Neutrophil (primary cell): ENCODE measurements at regions not wholly inside any gene's neighbourhood (a gene's known extent, or its start where the extent isn't known, plus 50 kb on each side); places are given as distances from the start of the nearest gene placed in this dataset.

ENCODE experiments used
- H3K27ac ChIP-seq: fragments of 200-600 bp; sonication (generic); 2 replicates; pipeline ENCODE4 v1.5.1; 2016; ENCODE audit warnings: mild to moderate bottlenecking, moderate library complexity
- H3K27me3 ChIP-seq: fragments of 200-600 bp; sonication (generic); 2 replicates; pipeline ENCODE4 v1.6.0; 2016; ENCODE audit warnings: mild to moderate bottlenecking
- H3K36me3 ChIP-seq: fragments of 200-600 bp; sonication (generic); 2 replicates; pipeline ENCODE4 v1.5.1; 2017
- H3K4me1 ChIP-seq, 2 experiments: fragments of 200-600 bp in 1 of 2; sonication (generic) in 1 of 2; 1 replicate in 1 of 2; 2 replicates in 1 of 2; pipeline versions ENCODE4 v1.5.1 to v1.6.1; 2013 to 2016; ENCODE audit warnings: low read depth in 1 of 2, low read length in 1 of 2, mild to moderate bottlenecking in 1 of 2, moderate library complexity in 1 of 2; ENCODE audit not compliant: control insufficient read depth in 1 of 2, insufficient read depth in 1 of 2
- H3K4me3 ChIP-seq, 2 experiments: fragments of 200-600 bp in 1 of 2; sonication (generic) in 1 of 2; 1 replicate in 1 of 2; 2 replicates in 1 of 2; pipeline ENCODE4 v1.5.1; 2013 to 2016; ENCODE audit warnings: low read depth in 1 of 2, low read length in 1 of 2, mild to moderate bottlenecking in 1 of 2, moderate library complexity in 1 of 2
- H3K9me3 ChIP-seq: fragments of 200-600 bp; sonication (generic); 2 replicates; pipeline ENCODE4 v1.5.1; 2016
- CTCF ChIP-seq: fragments of 200-600 bp; sonication (generic); IDR thresholded peaks from 2 replicates; pipeline ENCODE4 v1.5.1; 2016; ENCODE audit warnings: antibody characterized with exemption

- Histone ChIP-seq H3K27me3 (no peaks in the 10 kb centered on the region), H3K27ac (no peak overlapping the region), H3K36me3 (no peaks in the 10 kb centered on the region), H3K4me1 (no peaks in the 10 kb centered on the region), H3K4me3 (no peak overlapping the region), H3K9me3 (no peaks in the 10 kb centered on the region)
- TF ChIP-seq CTCF: no peak
Observed at GRCh38 chr2:21467910-21468309, 344.1 kb downstream of the TDRD15 start.

- Histone ChIP-seq H3K27me3 (no peaks in the 10 kb centered on the region), H3K4me3 (no peak overlapping the region), H3K9me3 (no peaks in the 10 kb centered on the region), H3K4me1 (no peaks in the 10 kb centered on the region), H3K27ac (no peak overlapping the region), H3K36me3 (no peaks in the 10 kb centered on the region)
- TF ChIP-seq CTCF: no peak
Observed at GRCh38 chr2:21468624-21469023, 344.9 kb downstream of the TDRD15 start.

- H3K27ac ChIP-seq: no peak overlapping the region
- no peaks in the 10 kb centered on the region for H3K36me3 ChIP-seq
- H3K27me3 ChIP-seq: no peaks in the 10 kb centered on the region
- no peaks in the 10 kb centered on the region for H3K9me3 ChIP-seq
- no peak for TF ChIP-seq CTCF
- H3K4me3 ChIP-seq: no peak overlapping the region
- H3K4me1 ChIP-seq: no peaks in the 10 kb centered on the region
Observed at GRCh38 chr2:21469158-21469557, 345.4 kb downstream of the TDRD15 start.

- no peaks in the 10 kb centered on the region for H3K27me3 ChIP-seq
- no peak overlapping the region for H3K27ac ChIP-seq
- H3K9me3 ChIP-seq: no peaks in the 10 kb centered on the region
- no peak overlapping the region for H3K4me3 ChIP-seq
- no peaks in the 10 kb centered on the region for H3K4me1 ChIP-seq
- no peaks in the 10 kb centered on the region for H3K36me3 ChIP-seq
- no peak for TF ChIP-seq CTCF
Observed at GRCh38 chr2:21469564-21469963, 345.8 kb downstream of the TDRD15 start.

GRCh38 chr2:21480162-21480561 lies 356.4 kb downstream of the TDRD15 start:
- Histone ChIP-seq H3K9me3 (no peaks in the 10 kb centered on the region), H3K4me3 (no peak overlapping the region), H3K27me3 (no peaks in the 10 kb centered on the region), H3K27ac (no peak overlapping the region), H3K4me1 (no peaks in the 10 kb centered on the region), H3K36me3 (no peaks in the 10 kb centered on the region)
- no peak for TF ChIP-seq CTCF

GRCh38 chr2:21484643-21485042 lies 360.9 kb downstream of the TDRD15 start:
- Histone ChIP-seq H3K9me3 (no peaks in the 10 kb centered on the region), H3K4me1 (no peaks in the 10 kb centered on the region), H3K27ac (no peak overlapping the region), H3K27me3 (no peaks in the 10 kb centered on the region), H3K36me3 (no peaks in the 10 kb centered on the region), H3K4me3 (no peak overlapping the region)
- no peak for TF ChIP-seq CTCF
